HG02870 (cell line): ENCODE measurements at regions not wholly inside any gene's neighbourhood (a gene's known extent, or its start where the extent isn't known, plus 50 kb on each side); places are given as distances from the start of the nearest gene placed in this dataset.

Experiments
- ATAC-seq: cut with Tn5 transposase; IDR thresholded peaks from one replicate; pipeline ENCODE4 v1.9.1; 2021; ENCODE audit warnings: mild to moderate bottlenecking, moderate library complexity; ENCODE audit not compliant: unreplicated experiment

DNA sequence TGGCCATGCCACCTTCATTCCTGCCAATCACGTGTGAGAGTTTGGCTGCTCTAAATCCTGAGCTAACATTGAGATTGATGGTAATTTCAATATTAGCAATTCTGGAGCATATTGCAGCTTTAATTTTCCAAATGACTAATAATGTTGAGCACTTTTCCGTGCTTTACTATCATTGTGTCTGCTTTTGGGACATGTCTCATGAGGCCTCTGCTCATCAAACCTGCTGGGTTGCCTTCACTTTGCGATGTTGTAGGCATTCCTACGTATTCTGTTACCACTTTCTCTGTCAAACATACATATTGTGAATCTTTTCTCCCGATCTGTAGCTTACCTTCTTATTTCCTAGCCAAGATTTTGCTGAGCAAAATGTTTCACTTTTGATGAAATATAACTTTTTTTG lies 466.6 kb downstream of the GALR1 start:
- no peak for ATAC-seq

DNA sequence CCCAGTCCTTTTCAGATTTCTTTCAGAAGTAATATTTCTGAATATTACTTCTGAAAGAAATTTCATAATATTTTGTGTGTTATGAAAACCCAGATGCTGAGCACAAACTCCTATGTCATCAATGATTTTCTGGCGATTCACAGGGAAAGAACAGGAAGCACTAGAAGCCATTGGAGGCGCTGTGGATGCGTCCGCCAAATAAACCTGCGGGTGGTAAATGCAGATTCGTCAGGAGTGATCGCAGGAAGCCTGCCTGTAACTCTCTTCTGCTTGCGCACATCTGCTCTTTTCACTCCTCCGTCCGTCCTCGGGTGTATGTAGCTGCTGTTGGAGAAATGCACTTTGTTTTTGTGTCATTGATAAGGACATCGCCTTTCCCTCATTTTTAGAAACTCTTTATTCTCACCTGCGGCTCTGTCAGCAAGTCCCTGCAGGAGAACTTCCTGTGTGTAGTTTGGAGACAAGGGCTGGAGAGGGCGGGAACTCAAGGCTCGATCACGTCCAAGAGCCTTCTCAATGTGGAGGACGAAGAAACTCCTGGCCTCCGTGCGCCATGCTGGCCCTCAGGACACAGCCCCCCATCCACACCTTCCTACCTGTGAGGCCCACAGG lies 483.8 kb downstream of the GALR1 start:
- no peak for ATAC-seq

DNA sequence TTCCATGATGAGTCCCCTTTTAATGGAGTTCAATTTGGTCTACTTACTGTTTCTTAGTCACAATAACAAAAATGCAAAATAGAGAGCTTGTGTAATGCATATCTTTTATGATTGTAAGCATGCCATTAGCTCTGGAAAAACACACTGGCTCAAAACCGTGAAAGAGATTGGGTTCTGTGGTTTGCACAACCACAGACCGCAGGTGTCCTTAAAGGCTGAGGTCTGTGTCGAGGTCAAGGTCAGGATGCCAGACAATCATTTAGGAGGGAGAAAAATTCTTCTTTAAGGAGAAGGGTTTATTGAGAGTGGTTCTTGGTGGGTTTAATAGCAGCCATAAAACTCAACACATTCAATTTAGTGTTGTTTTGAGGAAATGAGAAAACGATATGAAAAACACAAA lies 487.2 kb downstream of the GALR1 start:
- no peak for ATAC-seq

DNA sequence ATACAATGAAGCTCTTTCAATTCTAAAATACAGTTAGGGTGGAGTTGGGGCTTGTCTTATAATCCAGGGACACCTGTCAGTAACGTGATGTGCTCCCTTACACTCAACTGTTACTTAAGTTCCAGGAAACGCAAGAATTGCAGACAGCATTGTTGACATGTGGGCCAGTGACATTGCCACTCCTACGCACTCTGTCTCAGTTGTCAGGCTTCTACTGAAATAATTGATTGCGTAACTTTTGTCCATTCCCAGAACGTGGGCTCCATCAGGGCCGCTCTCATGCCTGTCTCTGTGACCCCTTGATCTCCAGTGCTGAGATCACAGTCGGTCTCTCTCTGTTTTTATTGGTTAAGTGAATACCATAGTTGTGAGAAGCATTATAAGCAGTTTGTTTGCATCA lies 487.8 kb downstream of the GALR1 start:
- no peak for ATAC-seq

DNA sequence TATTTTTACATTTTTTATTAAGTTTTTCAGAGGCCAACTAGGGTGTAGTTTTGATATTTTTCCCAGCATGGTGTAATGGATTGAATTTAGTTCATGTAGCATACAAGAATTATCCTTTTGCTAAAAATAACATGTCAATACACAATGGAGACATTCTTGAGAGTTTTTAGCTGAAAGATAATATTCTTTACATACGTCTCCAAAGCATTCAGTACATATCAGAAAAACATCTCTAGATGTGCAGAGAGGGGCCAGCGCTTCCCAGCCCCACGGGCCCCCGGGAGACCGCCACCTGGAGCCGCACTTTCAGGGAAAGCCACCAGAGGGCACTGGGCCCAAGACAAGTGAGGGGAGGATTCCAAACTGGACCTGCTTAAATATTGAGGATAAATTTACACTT lies 499.4 kb downstream of the GALR1 start:
- ATAC-seq = no peak

DNA sequence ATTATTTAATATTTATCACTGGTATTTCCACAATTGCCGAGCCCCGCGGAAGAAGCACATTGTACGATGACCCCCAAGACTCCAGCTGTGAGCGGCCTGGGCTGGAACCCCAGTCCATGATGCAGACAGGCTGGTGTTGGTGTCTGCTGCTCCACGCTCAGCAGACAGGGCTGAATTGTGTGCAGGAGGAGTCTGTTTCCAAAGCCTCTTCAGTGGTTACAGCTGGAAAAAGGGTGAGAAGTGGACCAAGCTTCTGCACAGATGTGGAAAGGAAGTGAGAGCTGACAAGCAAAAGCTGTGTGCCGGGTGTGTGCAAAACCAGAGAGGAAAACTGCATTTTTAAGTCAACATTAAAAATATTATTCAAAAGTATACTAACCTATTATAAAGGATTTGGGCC lies 500.4 kb downstream of the GALR1 start:
- no peak for ATAC-seq

DNA sequence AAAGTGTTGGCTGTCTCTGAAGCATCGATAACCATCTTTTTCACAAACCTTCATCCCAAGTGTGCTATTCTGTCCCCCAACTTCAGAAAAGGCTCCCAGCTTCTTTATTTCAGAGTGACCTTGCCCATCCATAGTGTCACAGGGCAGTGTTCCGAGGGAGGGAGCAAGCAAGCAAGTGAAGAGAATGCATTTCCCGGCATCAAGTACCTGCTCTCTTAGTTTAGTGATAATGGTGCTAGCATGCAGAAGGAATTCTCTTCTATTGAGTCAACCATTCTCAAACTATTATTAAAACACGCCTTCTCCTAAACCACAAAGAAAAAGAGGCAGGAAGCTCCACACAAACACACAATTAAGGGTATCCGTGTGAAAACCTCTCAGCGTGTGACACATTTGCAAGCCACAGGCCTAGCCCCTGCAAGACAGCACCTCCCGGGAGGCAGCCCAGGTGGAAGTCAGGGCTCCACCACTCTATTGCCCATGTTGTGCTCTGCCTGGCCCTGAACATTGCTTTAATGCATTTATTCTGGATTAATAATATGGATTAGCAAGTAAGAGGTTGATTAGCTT lies 504.9 kb downstream of the GALR1 start:
- ATAC-seq = no peak

DNA sequence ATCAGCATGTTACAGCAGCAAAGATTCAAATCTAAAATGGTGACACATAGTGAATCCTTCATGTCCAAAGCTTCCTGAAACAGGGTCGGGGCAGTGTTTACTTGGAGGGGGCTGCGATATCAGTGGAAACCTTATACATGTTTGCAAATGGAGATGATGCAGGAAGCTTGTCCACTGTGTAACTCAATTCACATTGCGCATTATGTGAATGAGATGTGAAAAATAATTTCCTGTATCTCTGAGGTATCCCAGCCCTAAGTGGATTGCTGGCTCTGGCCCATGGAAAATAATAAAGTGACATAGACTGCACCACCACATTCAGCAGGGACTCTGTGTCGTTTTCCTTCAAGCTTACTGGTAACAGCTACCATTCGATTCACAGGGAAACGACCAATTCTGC lies 505.5 kb downstream of the GALR1 start:
- ATAC-seq = no peak

DNA sequence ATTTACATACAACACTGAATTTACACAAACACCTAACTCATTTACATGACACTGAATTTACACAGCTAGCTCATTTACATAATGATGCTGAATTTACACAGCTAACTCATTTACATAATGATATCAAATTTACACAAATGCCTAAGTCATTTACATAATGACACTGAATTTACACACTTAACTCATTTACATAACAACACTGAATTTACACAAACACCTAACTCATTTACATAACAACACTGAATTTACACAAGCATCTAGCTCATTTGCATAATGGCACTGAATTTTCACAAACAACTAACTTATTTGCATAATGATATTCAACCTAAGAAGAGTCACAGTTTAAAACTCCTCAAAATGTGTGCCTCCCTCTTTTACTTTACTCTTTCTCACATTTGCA lies 511.7 kb downstream of the GALR1 start:
- ATAC-seq = no peak

DNA sequence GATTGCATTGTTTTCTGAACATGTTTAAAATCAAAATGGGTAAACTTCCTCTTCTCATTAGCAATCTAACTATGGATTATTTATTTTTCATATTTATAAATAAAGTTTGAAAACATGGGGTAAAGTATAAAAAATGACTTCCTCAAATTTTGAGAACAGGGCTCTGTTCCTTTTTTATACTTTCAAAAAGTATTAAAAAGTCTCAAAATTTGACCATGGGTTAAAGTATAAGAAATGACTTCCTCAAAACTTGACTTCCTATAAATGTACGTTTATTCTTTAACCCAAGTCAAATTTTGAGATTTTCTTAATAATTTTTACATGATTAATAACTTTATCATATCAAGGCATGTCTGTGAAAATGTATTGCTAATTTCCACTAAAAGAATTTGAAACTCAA lies 512.4 kb downstream of the GALR1 start:
- ATAC-seq = no peak

DNA sequence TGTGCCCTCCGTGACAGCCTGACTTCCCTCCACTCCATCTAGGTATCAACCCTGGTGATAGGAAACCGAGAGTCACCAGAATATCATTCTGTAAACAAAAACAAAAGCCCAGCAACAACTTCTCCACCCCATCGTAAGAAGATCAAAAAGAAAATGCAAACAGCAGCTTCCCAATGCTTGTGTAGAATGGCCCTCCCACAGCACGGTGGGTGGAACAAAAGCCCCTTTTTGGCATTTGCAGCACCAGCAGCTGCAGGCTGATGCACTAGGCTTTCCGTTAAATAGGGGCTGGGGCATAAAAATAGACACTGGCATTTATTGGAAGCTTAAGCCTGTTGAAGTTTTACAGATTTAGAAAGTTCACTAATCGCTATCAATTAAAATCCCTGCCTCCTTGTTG lies 513.0 kb downstream of the GALR1 start:
- no peak for ATAC-seq

DNA sequence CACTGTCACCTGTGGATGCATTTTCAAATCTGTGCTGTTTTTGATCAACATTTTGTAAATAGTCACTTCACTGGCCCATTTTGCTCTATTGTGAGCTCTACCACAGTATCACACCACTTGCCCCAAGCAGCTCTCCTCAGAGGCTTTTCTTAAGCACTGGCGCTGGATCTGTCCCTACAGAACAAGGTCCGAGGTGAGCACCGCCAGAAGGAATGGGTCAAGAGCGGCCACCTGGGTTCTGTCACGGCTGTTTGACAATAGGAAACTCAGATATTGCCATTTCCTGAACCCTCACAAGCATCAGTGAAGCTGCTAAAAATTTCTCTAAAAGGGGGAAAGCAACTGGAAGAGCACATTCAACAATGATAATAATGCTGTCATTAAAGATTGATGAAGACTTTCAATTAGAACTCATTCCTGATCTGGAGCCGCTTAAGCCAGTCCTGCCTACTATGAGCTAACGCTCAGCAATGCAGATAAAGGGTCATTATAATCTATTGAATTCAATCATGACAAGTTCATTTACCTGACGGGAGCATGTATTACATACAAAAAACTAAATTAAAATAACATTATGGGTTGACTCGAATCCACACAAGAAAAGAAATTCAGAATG lies 514.0 kb downstream of the GALR1 start:
- no peak for ATAC-seq

DNA sequence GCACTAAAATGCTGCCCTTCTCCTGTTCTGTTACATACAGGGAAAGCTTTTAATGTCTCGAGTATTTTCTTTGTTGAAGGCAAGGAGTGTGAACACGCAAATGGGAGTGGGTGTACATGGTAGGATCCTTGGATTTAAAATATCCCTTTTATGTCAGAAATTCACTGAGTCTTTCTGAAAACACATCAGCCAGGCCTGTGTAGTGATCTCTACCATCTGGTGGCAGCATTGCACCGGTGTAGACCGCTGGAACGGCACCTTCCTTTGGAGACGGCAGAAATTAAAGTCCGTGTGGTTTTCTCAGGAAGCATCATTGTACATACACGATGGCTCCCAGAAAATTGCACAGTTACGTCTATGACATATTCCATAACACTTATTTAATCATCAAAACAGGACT lies 515.8 kb downstream of the GALR1 start:
- ATAC-seq = no peak

DNA sequence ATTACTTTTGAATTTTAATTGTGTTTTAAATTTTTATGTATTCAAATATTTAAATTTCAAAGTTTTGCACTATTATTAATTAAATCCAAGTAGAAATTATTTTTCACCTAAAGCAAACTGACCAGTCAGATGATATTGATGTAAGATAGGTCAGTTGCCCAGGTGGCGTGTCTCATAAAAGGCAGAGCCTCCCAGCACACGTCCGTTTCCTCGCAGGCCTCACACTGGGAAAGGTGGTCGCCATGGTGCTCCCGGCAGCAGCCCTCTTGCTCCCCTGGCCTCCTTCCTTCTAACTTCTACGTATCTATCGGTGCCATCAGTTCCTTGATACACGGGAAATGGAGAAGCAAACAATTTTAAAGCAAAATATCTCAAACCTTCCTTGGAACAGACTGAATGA lies 516.8 kb downstream of the GALR1 start:
- no peak for ATAC-seq

DNA sequence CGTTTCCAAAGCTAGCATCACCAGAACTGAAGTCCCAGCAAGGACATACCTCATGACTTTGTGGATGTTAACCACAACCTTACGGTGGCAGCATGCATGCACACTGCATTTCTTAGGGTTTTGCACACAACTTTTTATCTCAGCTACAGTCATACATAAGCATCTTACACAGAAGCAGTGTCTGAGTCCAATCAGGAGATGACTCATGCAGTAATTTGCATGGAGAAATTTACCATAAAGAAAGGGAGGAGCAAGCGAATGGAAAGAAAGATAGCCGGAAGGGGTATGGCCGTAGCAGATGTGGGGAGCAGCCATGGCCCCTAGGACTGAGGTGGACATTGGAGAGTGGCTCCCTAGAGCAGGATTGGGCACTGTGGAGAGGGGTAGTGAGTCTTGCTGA lies 522.5 kb downstream of the GALR1 start:
- ATAC-seq = no peak

DNA sequence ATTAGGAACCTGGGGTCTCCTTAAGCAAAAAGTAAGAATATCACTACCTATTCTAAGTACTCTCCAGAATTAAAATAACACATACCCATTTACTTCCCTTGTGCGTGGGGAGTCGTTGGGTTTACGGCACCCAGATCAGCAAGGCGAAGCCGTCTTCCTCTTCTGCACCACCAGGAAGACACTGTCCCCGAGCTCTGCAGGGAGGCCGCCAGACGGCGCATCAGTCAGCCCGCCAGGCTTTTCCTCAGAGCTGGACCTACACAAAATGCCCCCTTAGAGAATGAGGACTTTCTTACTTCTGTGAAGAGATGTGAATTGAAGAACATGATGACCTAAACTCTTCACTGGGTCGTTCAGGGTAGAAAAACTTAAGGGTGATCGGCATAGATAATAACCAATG lies 526.5 kb downstream of the GALR1 start:
- no peak for ATAC-seq

DNA sequence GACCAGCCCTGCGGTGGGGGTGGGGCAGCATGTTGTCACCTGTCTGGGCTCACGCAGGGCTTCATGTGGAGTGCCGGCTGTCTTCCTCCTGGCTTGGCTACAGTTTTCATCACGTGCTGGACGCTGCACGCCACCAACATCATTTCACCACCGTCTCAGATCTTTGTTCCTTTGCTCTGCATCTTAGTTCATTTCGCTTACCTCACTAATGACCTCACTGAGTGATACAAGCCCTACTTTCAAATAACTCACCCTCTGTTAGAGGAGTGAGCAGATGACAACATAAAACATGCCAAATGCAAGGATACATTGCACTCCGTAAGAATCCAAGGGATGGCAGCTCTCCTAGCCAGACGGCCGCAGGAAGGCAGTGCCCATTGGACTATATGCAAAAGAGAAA lies 527.5 kb downstream of the GALR1 start:
- no peak for ATAC-seq

DNA sequence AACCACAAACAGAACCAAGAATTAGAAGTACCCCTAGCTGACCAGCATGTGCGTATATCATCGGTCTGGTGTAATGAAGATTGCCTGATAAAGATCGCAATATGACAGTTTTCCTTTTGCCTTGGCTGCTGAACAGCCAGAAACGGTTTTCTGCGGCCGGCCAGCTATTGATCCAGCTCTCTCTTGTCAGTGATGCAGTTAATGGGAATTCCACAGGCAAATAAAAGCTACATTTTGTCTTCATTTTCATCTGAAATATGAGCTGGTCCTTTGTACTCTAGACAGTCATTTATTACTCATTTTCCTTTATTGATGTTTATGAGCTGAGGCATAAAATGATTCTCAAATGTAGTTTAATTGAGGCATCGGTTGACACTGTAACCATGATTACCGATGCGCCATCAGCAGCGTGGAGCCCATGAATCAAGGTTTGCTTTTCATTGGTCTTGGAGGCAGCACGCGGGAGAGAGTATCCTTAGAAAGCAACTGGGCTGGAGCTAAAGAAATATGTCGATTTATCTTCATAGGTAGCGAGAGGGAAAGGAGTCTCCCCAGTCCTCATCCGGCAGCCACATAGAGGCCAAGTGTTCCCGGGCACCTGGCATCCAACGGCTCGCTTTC lies 535.2 kb downstream of the GALR1 start:
- ATAC-seq = no peak

DNA sequence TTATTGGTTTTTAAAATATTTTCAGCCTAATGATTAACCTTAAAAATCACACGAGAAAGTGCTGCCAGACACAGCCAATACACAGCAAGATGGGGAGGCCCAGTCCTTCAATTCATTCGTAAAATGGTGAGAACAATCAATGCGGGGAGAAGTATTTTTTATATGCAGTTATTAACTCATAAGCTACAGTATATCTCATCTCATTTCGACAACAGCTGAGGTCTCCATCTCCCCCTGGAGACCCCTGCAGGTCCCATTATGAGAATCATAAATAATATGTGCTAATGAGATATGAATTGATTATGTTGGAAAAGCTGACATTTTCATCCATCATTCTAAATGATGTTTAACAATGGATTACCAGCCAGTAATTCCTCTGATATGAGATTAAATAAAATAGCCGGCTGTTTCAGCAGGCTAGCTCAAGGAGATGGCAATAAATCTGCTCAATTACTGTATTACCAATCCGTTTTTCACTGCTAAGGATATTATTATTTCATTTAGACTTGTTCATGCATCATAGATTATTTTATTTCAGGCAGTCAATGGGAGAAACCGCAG lies 535.8 kb downstream of the GALR1 start:
- no peak for ATAC-seq

DNA sequence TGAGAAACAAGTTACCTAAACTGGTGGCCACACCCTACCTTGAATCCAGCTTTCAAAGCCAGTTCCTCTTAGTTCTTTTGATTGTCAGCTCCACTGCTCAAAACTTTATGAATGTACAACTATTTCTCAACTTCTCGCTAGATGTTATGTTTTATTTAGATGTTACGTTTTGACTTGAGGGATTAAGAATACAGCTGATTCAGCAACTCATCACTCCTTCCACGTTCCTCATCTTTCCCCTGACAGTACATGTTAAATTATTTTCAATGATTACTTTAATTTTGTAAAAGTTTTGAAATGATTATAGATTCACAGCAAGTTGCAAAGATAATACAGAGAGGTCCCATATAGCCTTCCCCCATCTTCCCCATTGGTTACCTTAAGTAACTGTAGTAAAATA lies 553.4 kb downstream of the GALR1 start:
- no peak for ATAC-seq

DNA sequence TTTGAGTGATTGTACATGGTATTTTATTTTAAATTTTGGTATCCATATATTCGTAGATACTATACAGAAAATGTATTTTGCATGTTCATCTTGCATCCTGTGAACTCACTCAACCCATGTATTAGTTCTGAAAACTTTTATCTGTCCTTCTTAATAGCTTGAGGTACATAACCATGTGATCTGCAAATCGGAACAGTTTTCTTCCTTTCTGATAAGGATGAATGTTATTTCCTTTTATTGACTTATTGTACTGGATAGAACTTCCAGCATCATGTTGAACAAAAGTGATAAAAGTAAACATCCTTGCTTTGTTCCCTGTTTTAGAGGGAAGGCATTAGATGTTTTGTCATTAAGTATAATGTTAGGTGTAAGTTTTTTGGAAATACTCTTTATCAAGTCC lies 554.7 kb downstream of the GALR1 start:
- ATAC-seq = no peak

DNA sequence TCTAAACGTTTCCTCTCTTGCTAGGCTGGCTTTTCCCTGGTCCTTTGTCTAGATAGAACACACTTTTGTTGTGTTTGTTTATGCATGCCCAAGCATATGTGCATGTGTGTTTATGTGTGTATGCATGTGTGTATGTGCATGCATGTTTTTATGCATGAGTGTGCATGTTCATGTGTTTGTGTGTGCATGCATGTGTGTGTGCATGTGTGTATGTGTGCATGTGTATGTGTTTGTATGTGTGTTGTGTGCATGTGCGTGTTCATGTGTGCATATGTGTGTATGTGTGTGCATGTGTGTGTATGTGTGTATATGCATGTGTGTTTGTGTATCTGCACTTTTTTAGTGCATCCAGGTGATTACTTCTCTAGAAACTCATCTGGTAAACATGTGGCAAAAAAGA lies 558.0 kb downstream of the GALR1 start:
- ATAC-seq = no peak
